Fibroblast of lung (primary cell): ENCODE measurements at regions not wholly inside any gene's neighbourhood (a gene's known extent, or its start where the extent isn't known, plus 50 kb on each side); places are given as distances from the start of the nearest gene placed in this dataset.

Experiments used
- CTCF ChIP-seq, 2 donors: IDR thresholded peaks in 1 of 2; conservative IDR thresholded peaks in 1 of 2; 1 replicate in 1 of 2; 2 replicates in 1 of 2; pipeline ENCODE4 v1.5.1; 2011 to 2012; ENCODE audit warnings: low read length in 2 of 2, control low read depth in 1 of 2, inconsistent platforms in 1 of 2, low read depth in 1 of 2, mild to moderate bottlenecking in 1 of 2
- EZH2 ChIP-seq: IDR thresholded peaks from 2 replicates; pipeline ENCODE4 v1.5.1; 2012; ENCODE audit warnings: low read length, control low read depth, mild to moderate bottlenecking; ENCODE audit errors: missing control alignments

GRCh38 chr22:48929276-48929790 lies 898.3 kb downstream of the BRD1 start:
- TF ChIP-seq CTCF (conservative IDR thresholded peaks at IDR 0.05 in 1 of 2, IDR thresholded peaks at IDR 0.05 in 1 of 2; ENCODE audit: low read depth in 1 of 2, low read length in 2 of 2) (no peak), EZH2 (no peak)
